Chondrocyte (in vitro differentiated cells): ENCODE measurements at regions not wholly inside any gene's neighbourhood (a gene's known extent, or its start where the extent isn't known, plus 50 kb on each side); places are given as distances from the start of the nearest gene placed in this dataset.

ENCODE experiments used
- DNase-seq: peaks from one replicate; pipeline ENCODE4 v3.0.0; 2021; ENCODE audit warnings: mixed read lengths, low spot score
- H3K27ac Mint-ChIP-seq: one replicate; pipeline ENCODE4 v1.8.0; 2021; ENCODE audit warnings: mild to moderate bottlenecking, moderate library complexity, mixed read lengths; ENCODE audit not compliant: unreplicated experiment
- H3K27me3 Mint-ChIP-seq: 2 replicates; pipeline ENCODE4 v1.8.0; 2021; ENCODE audit warnings: low read depth, mixed read lengths
- H3K36me3 Mint-ChIP-seq: 2 replicates; pipeline ENCODE4 v1.8.0; 2021; ENCODE audit warnings: low read depth, mixed read lengths
- H3K4me1 Mint-ChIP-seq: 2 replicates; pipeline ENCODE4 v1.8.0; 2021; ENCODE audit warnings: low read depth, mild to moderate bottlenecking, mixed read lengths
- H3K4me3 Mint-ChIP-seq: one replicate; pipeline ENCODE4 v1.8.0; 2021; ENCODE audit warnings: mild to moderate bottlenecking, moderate library complexity, mixed read lengths; ENCODE audit not compliant: unreplicated experiment
- H3K9me3 Mint-ChIP-seq: 2 replicates; pipeline ENCODE4 v1.8.0; 2021; ENCODE audit warnings: low read depth, mixed read lengths
- TF ChIP-seq, protein P1 (sequence below): fragments of 200-600 bp; sonication (generic); IDR thresholded peaks from 2 replicates; pipeline ENCODE4 v1.5.0; 2021; ENCODE audit warnings: antibody characterized with exemption, mild to moderate bottlenecking, moderate library complexity

DNA sequence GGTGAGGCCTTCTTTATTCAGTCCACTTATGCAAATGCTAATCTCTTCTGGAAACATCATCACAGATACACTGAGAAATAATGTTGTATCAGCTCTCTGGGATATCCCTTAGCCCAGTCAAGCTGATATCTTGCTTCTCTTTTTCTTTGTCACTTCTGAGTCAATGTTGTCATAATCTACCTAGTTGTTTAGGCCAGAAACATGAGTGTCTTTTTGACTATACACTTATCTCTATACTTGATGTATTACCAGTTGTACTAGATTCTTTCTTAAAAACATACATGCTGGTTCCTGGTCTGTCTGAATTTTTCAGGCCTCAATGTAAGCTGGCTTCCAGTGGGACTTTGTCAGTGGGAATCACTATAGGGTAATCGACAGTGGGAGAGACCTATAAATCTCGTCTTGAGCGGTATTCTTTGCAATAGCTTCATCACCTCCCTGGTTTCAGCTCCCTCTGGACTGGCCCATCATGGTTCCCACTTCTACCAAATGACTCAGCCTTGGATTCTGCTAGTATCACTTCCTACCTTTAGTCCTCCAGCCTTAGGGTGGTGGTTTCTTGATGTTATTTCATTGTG, 135.2 kb upstream of the CYYR1 start:
- no peaks in the 10 kb centered on the region for H3K27me3 Mint-ChIP-seq
- H3K4me3 Mint-ChIP-seq = no peak overlapping the region
- TF ChIP-seq, protein P1, sequence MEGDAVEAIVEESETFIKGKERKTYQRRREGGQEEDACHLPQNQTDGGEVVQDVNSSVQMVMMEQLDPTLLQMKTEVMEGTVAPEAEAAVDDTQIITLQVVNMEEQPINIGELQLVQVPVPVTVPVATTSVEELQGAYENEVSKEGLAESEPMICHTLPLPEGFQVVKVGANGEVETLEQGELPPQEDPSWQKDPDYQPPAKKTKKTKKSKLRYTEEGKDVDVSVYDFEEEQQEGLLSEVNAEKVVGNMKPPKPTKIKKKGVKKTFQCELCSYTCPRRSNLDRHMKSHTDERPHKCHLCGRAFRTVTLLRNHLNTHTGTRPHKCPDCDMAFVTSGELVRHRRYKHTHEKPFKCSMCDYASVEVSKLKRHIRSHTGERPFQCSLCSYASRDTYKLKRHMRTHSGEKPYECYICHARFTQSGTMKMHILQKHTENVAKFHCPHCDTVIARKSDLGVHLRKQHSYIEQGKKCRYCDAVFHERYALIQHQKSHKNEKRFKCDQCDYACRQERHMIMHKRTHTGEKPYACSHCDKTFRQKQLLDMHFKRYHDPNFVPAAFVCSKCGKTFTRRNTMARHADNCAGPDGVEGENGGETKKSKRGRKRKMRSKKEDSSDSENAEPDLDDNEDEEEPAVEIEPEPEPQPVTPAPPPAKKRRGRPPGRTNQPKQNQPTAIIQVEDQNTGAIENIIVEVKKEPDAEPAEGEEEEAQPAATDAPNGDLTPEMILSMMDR = no peak
- H3K9me3 Mint-ChIP-seq = no peaks in the 10 kb centered on the region
- no peaks in the 10 kb centered on the region for H3K4me1 Mint-ChIP-seq
- no peak for DNase-seq
- no peak overlapping the region for H3K27ac Mint-ChIP-seq
- H3K36me3 Mint-ChIP-seq = no peaks in the 10 kb centered on the region

DNA sequence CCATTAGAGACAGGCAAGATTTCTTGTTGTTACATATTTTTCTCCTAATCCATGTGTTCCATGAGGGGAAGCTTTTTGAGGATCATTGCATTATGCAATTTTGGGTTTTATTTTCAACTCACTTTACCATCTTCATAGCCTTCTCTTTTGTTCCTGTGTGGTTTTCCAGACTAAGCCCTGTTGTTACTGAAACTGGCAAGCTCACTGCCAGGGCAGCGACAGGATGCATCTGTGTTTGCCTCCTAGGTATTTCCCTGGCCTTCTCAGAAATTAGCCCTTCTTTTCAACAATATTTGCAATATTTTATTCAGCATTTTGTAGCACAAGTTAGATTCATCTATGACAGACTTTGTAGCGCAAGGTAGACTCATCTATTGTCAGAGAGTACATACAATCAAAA, 134.2 kb upstream of the CYYR1 start:
- Mint-ChIP-seq H3K4me3 (no peak overlapping the region), H3K27me3 (no peaks in the 10 kb centered on the region), H3K36me3 (no peaks in the 10 kb centered on the region), H3K27ac (no peak overlapping the region), H3K9me3 (no peaks in the 10 kb centered on the region), H3K4me1 (no peaks in the 10 kb centered on the region)
- TF ChIP-seq, protein P1 = no peak
- DNase-seq = no peak

DNA sequence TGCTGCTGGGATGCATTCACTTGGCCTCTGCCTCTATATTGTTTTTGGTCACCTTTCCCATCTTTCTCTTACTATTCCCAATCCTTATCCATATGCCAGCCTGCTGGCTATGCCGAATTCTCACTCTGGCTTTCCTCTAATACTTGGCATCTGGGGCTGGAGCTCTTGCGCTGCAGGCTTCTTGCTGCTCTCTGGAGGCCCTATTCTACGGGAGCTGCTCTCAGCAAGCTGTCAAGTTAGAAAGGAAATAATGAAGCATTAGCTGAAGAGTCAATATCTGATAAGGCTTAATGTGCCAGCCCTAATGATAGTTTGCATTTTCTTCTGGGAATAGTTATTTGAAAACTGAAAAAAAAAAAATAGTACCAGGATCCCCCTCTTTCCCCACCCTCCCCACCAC, 125.3 kb upstream of the CYYR1 start:
- H3K27ac Mint-ChIP-seq = no peak overlapping the region
- TF ChIP-seq, protein P1 = no peak
- H3K4me3 Mint-ChIP-seq = no peak overlapping the region
- no peaks in the 10 kb centered on the region for H3K36me3 Mint-ChIP-seq
- H3K4me1 Mint-ChIP-seq = no peaks in the 10 kb centered on the region
- peaks cover 4% of the 10 kb centered on the region for H3K9me3 Mint-ChIP-seq
- peaks cover 11% of the 10 kb centered on the region for H3K27me3 Mint-ChIP-seq
- DNase-seq = no peak

DNA sequence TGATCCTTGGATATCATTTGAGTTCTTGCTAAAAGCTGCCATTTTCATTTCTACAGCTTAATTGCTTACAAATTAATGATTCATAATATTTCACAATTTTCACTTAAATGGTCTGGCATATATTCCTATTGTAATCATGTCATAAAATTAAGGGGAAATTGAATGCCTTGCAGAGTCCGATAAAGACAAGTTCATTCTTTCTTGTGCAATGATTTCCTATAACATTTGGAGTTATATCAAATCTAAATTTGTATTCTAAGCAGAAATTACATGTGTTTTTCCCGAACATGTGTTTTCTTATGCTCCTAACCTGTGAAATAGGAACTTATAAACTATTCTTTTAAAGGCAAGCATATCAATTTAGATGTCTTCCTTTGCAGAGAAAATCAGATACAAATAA, 118.3 kb upstream of the CYYR1 start:
- TF ChIP-seq, protein P1 = no peak
- no peak overlapping the region for H3K4me3 Mint-ChIP-seq
- peaks cover 8% of the 10 kb centered on the region for H3K9me3 Mint-ChIP-seq
- no peak overlapping the region for H3K27ac Mint-ChIP-seq
- peaks cover 6% of the 10 kb centered on the region for H3K27me3 Mint-ChIP-seq
- H3K36me3 Mint-ChIP-seq = no peaks in the 10 kb centered on the region
- DNase-seq = no peak
- H3K4me1 Mint-ChIP-seq = peaks cover 4% of the 10 kb centered on the region

DNA sequence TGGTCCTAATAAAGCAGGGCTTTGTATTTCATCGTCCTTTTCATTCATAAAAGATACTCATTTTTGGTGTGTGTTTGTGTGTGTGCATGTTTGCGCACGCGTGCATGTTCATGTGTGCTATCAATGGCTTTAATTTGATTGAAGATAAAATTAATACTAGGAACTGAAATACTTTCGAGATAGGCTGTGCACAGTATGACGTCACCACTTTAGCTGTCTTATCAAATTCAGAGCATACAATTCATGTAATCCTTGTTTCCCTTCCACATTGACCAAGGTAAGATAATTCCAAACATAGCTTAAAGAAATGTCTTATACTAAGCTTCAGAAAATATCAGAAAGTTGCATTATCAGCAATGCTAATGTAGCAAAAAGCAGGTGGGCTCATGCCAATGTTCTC, 113.6 kb upstream of the CYYR1 start:
- peaks cover 7% of the 10 kb centered on the region for H3K9me3 Mint-ChIP-seq
- H3K27ac Mint-ChIP-seq = no peak overlapping the region
- H3K27me3 Mint-ChIP-seq = no peaks in the 10 kb centered on the region
- TF ChIP-seq, protein P1 = no peak
- H3K4me3 Mint-ChIP-seq = no peak overlapping the region
- H3K4me1 Mint-ChIP-seq = no peaks in the 10 kb centered on the region
- no peaks in the 10 kb centered on the region for H3K36me3 Mint-ChIP-seq
- DNase-seq = no peak
